ENCODE measurements at regions not wholly inside any gene's neighbourhood (a gene's known extent, or its start where the extent isn't known, plus 50 kb on each side); places are given as distances from the start of the nearest gene placed in this dataset.
"Not testable (repeated sequence)": the region's sequence is repeated elsewhere in the genome, so short reads cannot be mapped to it uniquely, and the experiment has no call there.

DNA sequence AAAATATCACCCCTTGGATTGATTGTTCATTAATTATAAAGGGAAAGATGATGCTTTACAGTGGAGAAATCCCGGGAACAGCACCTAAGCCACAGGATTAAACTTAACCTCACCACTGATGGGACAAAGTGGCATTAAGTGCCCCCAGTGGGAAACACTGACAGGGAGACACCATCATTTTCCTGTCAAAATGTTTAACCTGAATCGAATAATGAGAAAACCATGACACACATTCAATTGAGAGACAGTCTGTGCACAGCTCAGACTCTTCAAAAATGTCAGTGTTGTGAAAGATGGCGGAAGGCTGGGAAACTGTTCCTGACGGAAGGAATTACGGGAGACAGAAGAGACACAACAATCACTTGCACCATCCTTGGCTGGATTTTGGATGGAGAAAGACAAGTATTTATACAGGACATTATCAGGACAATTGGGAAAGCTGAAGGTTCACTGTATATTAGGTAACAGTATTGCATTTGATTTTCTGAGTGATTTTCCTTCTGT lies 111.8 kb upstream of the ASB18 start:
- TF ChIP-seq, protein P1, sequence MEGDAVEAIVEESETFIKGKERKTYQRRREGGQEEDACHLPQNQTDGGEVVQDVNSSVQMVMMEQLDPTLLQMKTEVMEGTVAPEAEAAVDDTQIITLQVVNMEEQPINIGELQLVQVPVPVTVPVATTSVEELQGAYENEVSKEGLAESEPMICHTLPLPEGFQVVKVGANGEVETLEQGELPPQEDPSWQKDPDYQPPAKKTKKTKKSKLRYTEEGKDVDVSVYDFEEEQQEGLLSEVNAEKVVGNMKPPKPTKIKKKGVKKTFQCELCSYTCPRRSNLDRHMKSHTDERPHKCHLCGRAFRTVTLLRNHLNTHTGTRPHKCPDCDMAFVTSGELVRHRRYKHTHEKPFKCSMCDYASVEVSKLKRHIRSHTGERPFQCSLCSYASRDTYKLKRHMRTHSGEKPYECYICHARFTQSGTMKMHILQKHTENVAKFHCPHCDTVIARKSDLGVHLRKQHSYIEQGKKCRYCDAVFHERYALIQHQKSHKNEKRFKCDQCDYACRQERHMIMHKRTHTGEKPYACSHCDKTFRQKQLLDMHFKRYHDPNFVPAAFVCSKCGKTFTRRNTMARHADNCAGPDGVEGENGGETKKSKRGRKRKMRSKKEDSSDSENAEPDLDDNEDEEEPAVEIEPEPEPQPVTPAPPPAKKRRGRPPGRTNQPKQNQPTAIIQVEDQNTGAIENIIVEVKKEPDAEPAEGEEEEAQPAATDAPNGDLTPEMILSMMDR (IDR thresholded peaks at IDR 0.05), result no peak
- no peak for TF ChIP-seq ZFX (IDR thresholded peaks at IDR 0.05; ENCODE audit: borderline replicate concordance)
- H3K27ac ChIP-seq, result no peak overlapping the region

DNA sequence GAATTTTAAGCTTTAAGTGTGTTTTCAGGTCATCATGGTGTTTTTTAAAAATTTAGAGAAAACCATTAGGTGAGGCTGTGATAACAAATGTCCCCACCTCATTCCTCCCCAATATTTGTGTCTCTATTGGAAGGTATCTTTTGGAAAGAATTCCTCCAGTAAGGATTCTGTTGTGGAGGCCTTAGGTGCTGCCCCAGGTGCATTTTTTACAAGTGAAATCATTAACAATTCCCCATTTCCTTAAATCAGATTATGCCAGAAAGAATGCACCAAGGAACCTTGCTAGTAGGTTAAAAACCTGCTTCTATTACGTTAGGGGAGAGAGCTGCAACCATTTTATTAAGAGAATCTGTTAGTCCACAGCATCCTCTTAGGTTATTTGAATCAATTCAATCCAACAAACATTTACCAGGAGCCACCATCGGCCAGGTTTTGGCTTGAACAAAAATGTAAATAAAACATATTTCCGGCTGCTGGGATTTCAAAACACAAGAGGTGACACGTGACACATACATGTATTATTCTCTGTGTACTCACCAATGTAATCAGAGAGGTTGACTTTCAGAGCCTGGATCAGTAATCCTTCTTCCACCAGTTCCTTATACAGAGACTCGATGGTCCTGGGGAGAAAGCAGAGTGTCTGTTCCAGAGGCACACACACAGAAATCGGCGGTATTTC lies 112.5 kb upstream of the ASB18 start:
- TF ChIP-seq, protein P1 (IDR thresholded peaks at IDR 0.05), result no peak
- no peak for TF ChIP-seq ZFX (IDR thresholded peaks at IDR 0.05; ENCODE audit: borderline replicate concordance)
- H3K27ac ChIP-seq, result no peak overlapping the region

GRCh38 chr2:236380051-236380612 lies 115.9 kb upstream of the ASB18 start:
- no peak overlapping the region for H3K27ac ChIP-seq
- TF ChIP-seq, protein P1 (IDR thresholded peaks at IDR 0.05), result no peak
- no peak for TF ChIP-seq ZFX (IDR thresholded peaks at IDR 0.05; ENCODE audit: borderline replicate concordance)

- H3K27ac ChIP-seq, result not testable (repeated sequence)
Measured at GRCh38 chr2:236381253-236381652, 117.0 kb upstream of the ASB18 start.

- H3K27ac ChIP-seq, result not testable (repeated sequence)
Measured at GRCh38 chr2:236389284-236390216, 125.3 kb upstream of the ASB18 start.

DNA sequence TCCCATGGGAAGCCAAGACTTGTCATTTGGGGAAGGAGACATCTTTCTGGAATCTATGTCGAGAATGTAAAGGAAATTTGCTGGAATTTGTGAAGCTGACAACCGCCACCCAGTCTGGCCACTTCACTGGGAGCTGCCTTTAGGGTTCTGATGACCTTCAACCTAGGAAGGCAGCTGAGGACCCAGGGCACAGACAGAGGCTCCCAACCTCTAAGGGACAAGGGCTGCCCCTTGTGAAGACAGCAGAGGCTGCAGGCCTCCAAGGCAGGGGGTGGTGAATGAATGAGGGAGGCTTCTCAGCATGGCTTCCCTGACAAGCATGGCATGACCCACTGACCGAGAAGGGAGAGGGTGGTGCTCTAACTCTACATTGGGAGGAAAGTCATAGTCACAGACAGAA lies 128.9 kb upstream of the ASB18 start:
- no peak overlapping the region for H3K27ac ChIP-seq
- TF ChIP-seq, protein P1 (IDR thresholded peaks at IDR 0.05), result no peak
- no peak for TF ChIP-seq ZFX (IDR thresholded peaks at IDR 0.05; ENCODE audit: borderline replicate concordance)

DNA sequence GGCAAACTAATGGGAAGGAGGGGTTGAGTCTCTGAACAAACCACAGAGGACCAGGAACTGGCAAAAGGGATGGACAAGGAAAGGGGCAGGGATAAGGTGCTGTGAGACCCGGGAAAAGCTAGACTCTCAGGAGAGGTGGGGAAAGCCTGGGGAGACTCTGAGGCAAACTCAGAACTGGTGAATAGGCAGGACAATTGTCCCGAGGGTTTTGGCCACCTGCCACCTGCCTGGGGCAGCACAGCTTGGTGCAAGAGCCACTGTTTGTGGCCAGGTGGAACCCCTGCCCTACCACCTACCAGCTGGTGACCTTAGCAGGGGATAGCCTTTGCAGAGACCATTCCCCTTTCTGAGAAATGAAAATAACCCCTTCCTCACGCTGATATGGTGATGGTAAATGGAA lies 129.4 kb upstream of the ASB18 start:
- no peak for TF ChIP-seq ZFX (IDR thresholded peaks at IDR 0.05; ENCODE audit: borderline replicate concordance)
- TF ChIP-seq, protein P1 (IDR thresholded peaks at IDR 0.05), result no peak
- H3K27ac ChIP-seq, result no peak overlapping the region

- no peak overlapping the region for H3K27ac ChIP-seq
- TF ChIP-seq, protein P1 (IDR thresholded peaks at IDR 0.05), result no peak
- no peak for TF ChIP-seq ZFX (IDR thresholded peaks at IDR 0.05; ENCODE audit: borderline replicate concordance)
Measured at GRCh38 chr2:236394571-236394970, 130.4 kb upstream of the ASB18 start.
